Endothelial cell of umbilical vein (primary cell): ENCODE measurements at regions not wholly inside any gene's neighbourhood (a gene's known extent, or its start where the extent isn't known, plus 50 kb on each side); places are given as distances from the start of the nearest gene placed in this dataset.

ENCODE experiments used
- BruUV-seq: library from RNA; stranded (reverse); fragments of 400-500 nt; replicated peaks from 2 replicates; lab custom pipeline; 2021; lab: Mats Ljungman, UMichigan
- CTCF ChIA-PET: fragments of 300-600, 350-600 bp; sonication (Branson Sonifier 250); formaldehyde crosslinking; loops from one replicate; lab custom pipeline; 2021; ENCODE audit warnings: antibody characterized with exemption, inconsistent platforms; lab: Charles Lee
- POLR2A ChIA-PET: fragments of 300-600, 350-600 bp; sonication (Branson Sonifier 250); formaldehyde crosslinking; loops from one replicate; lab custom pipeline; 2021; ENCODE audit warnings: antibody characterized with exemption, inconsistent platforms; lab: Charles Lee
- DNase-seq: peaks from one replicate; pipeline ENCODE4 v3.0.0-alpha.2; 2011; ENCODE audit warnings: low read depth, low spot score
- FAIRE-seq: peaks from 2 replicates; lab custom pipeline; 2011; peaks lifted over from hg19 to GRCh38; lab: Jason Lieb, UNC
- H2AFZ ChIP-seq: 2 replicates; pipeline ENCODE4 v1.6.0; 2012; ENCODE audit warnings: low read depth, low read length, control low read depth, inconsistent platforms
- H3K27ac ChIP-seq: 2 replicates; pipeline ENCODE4 v1.5.1; 2011; ENCODE audit warnings: low read depth, mild to moderate bottlenecking, control low read depth, low read length, moderate library complexity; ENCODE audit not compliant: insufficient read depth
- H3K27me3 ChIP-seq, 2 experiments: 2 replicates each; pipeline versions ENCODE4 v1.6.0 to v1.6.1; 2011; ENCODE audit warnings: low read length in 2 of 2, mixed read lengths in 1 of 2; ENCODE audit not compliant: control insufficient read depth in 2 of 2, insufficient read depth in 2 of 2
- H3K36me3 ChIP-seq, 2 experiments: 2 replicates in 1 of 2; 3 replicates in 1 of 2; pipeline ENCODE4 v1.5.1; 2011; ENCODE audit warnings: low read length in 2 of 2, mild to moderate bottlenecking in 1 of 2, moderate library complexity in 1 of 2; ENCODE audit not compliant: control insufficient read depth in 2 of 2, insufficient read depth in 2 of 2; ENCODE audit errors: extremely low read depth in 1 of 2
- H3K4me1 ChIP-seq: 3 replicates; pipeline ENCODE4 v1.5.1; 2011; ENCODE audit warnings: mild to moderate bottlenecking, low read length; ENCODE audit not compliant: control insufficient read depth, insufficient read depth; ENCODE audit errors: extremely low read depth
- H3K4me2 ChIP-seq: 2 replicates; pipeline ENCODE4 v1.6.1; 2011; ENCODE audit warnings: low read length, control low read depth, mixed read lengths; ENCODE audit not compliant: insufficient read depth
- H3K4me3 ChIP-seq, 3 experiments: fragments of 200-600 bp in 1 of 3; sonication (generic), shearing (Covaris generic) in 1 of 3; replicated peaks in 1 of 3; 2 replicates each; pipeline ENCODE4 v1.5.1; 2011 to 2016; ENCODE audit warnings: control low read depth in 3 of 3, low read length in 3 of 3, mild to moderate bottlenecking in 2 of 3, inconsistent platforms in 1 of 3, low read depth in 1 of 3, moderate library complexity in 1 of 3; ENCODE audit not compliant: insufficient read depth in 1 of 3
- H3K79me2 ChIP-seq: 2 replicates; pipeline ENCODE4 v1.6.0; 2012; ENCODE audit warnings: low read length, inconsistent platforms; ENCODE audit not compliant: control insufficient read depth, insufficient read depth
- H3K9ac ChIP-seq: replicated peaks from 2 replicates; pipeline ENCODE3; 2011; ENCODE audit warnings: low read length, control low read depth; ENCODE audit not compliant: insufficient read depth; ENCODE audit errors: extremely low read depth
- H3K9me1 ChIP-seq: replicated peaks from 3 replicates; pipeline ENCODE4 v1.6.0; 2011; ENCODE audit warnings: mild to moderate bottlenecking, low read length; ENCODE audit not compliant: control insufficient read depth, insufficient read depth; ENCODE audit errors: extremely low read depth
- H3K9me3 ChIP-seq: replicated peaks from 2 replicates; pipeline ENCODE4 v1.5.1; 2012; ENCODE audit warnings: low read length, inconsistent platforms; ENCODE audit not compliant: control insufficient read depth, insufficient read depth
- H4K20me1 ChIP-seq: replicated peaks from 2 replicates; pipeline ENCODE3; 2011; ENCODE audit warnings: mild to moderate bottlenecking, low read length; ENCODE audit not compliant: control insufficient read depth, insufficient read depth; ENCODE audit errors: extremely low read depth
- GATA2 ChIP-seq: IDR thresholded peaks from 2 replicates; pipeline ENCODE4 v1.7.0; 2011; ENCODE audit warnings: low read depth, mild to moderate bottlenecking, moderate library complexity, mixed read lengths, low read length; ENCODE audit not compliant: insufficient read length, insufficient read depth
- MYC ChIP-seq: IDR thresholded peaks from one replicate; pipeline ENCODE4 v1.6.1; 2011; ENCODE audit warnings: mild to moderate bottlenecking, low read depth, low read length
- POLR2A ChIP-seq: IDR thresholded peaks from 2 replicates; pipeline ENCODE4 v1.6.1; 2012; ENCODE audit warnings: low read depth, mild to moderate bottlenecking, control low read depth, low read length
- dilution Hi-C: fragments of 300-500 bp; cut with MboI; formaldehyde crosslinking; loops from one replicate; pipeline ENCODE4 v1.15.0; 2019; ENCODE audit warnings: low sequenced_read_pairs; ENCODE audit not compliant: extremely low pct_ligation_motif_present
- intact Hi-C: fragments of 100-400 bp; cut with micrococcal nuclease; formaldehyde crosslinking; loops from one replicate; pipeline ENCODE4 v1.10.0; 2022

DNA sequence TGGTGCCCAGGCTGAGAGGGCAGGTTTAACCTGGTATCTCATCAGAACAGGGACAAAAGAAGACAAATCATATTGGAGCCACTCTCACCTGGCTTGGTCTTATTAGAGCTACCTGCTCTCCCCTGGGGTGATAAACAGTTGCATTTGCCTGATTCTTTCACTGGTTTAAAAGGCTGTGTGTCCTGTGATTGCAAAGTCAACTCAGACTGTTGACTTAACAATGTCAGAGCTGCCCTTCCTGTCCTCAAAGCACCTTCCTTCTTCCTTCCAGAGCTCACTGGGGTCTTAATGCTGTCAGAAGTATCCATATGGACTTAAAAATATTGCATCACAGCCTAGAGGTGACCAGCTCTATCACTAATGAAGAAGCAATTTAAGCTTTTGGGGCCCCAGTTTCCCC lies 50.5 kb upstream of the MINAR1 start:
- Histone ChIP-seq H3K79me2 (no peaks in the 10 kb centered on the region), H3K9ac (no peak overlapping the region), H2AFZ (no peak overlapping the region), H3K9me3 (no peaks in the 10 kb centered on the region), H3K4me1 (no peaks in the 10 kb centered on the region), H3K36me3 (no peaks in the 10 kb centered on the region), H3K27ac (no peak overlapping the region), H3K9me1 (no peaks in the 10 kb centered on the region), H3K4me3 (no peak overlapping the region), H3K4me2 (no peak overlapping the region), H3K27me3 (no peaks in the 10 kb centered on the region), H4K20me1 (no peaks in the 10 kb centered on the region)
- dilution Hi-C loops (no loop called here), intact Hi-C loops (loop anchor here (1.0 to 10.0 kb wide), 6 partner anchors 51 to 793 kb away; partner anchors contain the start of gene MINAR1)
- FAIRE-seq, result no peak
- TF ChIP-seq GATA2 (no peak), POLR2A (no peak), MYC (no peak)
- POLR2A ChIA-PET, result no interaction called here
- BruUV-seq, result no TSS peak
- CTCF ChIA-PET, result interaction anchor here (0.5 to 8.3 kb wide), 37 partner anchors 9 to 1398 kb away, joined by 3 to 535 read pairs (median 6); partner anchors contain the start of genes CEMIP, FAH and MINAR1
- DNase-seq, result no peak
